Peyer's patch (tissue), 4 donors: ENCODE measurements at regions not wholly inside any gene's neighbourhood (a gene's known extent, or its start where the extent isn't known, plus 50 kb on each side); places are given as distances from the start of the nearest gene placed in this dataset.
A peak's percentile ranks its signal among the peaks of the same experiment; 100 is the strongest.

Experiments used
- DNase-seq, 3 donors: peaks; one replicate each; pipeline ENCODE4 v3.0.0-alpha.2; 2017 to 2019
- H3K27ac ChIP-seq, 4 donors: fragments of 200-600 bp; sonication (generic); one replicate each; pipeline ENCODE4 v1.5.1; 2016 to 2019
- H3K27me3 ChIP-seq, 2 donors: fragments of 200-600 bp; sonication (generic); one replicate each; pipeline ENCODE4 v1.5.1; 2019
- H3K36me3 ChIP-seq, 3 donors: fragments of 200-600 bp; sonication (generic); one replicate each; pipeline ENCODE4 v1.5.1; 2016 to 2019
- H3K4me1 ChIP-seq, 4 donors: fragments of 200-600 bp; sonication (generic); one replicate each; pipeline ENCODE4 v1.5.1; 2016 to 2019
- H3K4me3 ChIP-seq, 4 donors: fragments of 200-600 bp; sonication (generic); 1 replicate in 3 of 4; 2 replicates in 1 of 4; pipeline ENCODE4 v1.5.1; 2016 to 2019; ENCODE audit warnings: mild to moderate bottlenecking in 1 of 4
- H3K9me3 ChIP-seq, 4 donors: fragments of 200-600 bp; sonication (generic); one replicate each; pipeline ENCODE4 v1.5.1; 2016 to 2019; ENCODE audit warnings: mild to moderate bottlenecking in 1 of 4
- POLR2A ChIP-seq, 2 donors: fragments of 450-650 bp; IDR thresholded peaks; one replicate each; pipeline ENCODE4 v1.5.1; 2017; ENCODE audit warnings: antibody characterized with exemption in 2 of 2, mild to moderate bottlenecking in 2 of 2, moderate library complexity in 2 of 2
- small RNA-seq, 2 donors: library from RNA; depleted of rRNA; stranded (forward); fragments of <200 nt; gene quantifications; one replicate each; pipeline ENCODE3, GENCODE V24; 2016
- TF ChIP-seq, protein P1 (sequence below), 6 experiments: fragments of 450-650 bp in 4 of 6; fragments of 200-600 bp in 2 of 6; sonication (generic) in 1 of 6; IDR thresholded peaks; one replicate each; pipeline ENCODE4 v1.5.1; 2017 to 2019; ENCODE audit warnings: antibody characterized with exemption in 6 of 6, mild to moderate bottlenecking in 3 of 6, moderate library complexity in 1 of 6

- H3K9me3 ChIP-seq: no peaks in the 10 kb centered on the region
- H3K36me3 ChIP-seq: no peaks in the 10 kb centered on the region
- H3K27ac ChIP-seq: no peak overlapping the region
- no peaks in the 10 kb centered on the region for H3K4me1 ChIP-seq
- no peak for TF ChIP-seq POLR2A (IDR thresholded peaks at IDR 0.05)
- TF ChIP-seq, protein P1, sequence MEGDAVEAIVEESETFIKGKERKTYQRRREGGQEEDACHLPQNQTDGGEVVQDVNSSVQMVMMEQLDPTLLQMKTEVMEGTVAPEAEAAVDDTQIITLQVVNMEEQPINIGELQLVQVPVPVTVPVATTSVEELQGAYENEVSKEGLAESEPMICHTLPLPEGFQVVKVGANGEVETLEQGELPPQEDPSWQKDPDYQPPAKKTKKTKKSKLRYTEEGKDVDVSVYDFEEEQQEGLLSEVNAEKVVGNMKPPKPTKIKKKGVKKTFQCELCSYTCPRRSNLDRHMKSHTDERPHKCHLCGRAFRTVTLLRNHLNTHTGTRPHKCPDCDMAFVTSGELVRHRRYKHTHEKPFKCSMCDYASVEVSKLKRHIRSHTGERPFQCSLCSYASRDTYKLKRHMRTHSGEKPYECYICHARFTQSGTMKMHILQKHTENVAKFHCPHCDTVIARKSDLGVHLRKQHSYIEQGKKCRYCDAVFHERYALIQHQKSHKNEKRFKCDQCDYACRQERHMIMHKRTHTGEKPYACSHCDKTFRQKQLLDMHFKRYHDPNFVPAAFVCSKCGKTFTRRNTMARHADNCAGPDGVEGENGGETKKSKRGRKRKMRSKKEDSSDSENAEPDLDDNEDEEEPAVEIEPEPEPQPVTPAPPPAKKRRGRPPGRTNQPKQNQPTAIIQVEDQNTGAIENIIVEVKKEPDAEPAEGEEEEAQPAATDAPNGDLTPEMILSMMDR (IDR thresholded peaks at IDR 0.05): no peak
- H3K27me3 ChIP-seq: no peaks in the 10 kb centered on the region
- no peak for DNase-seq
- no peak overlapping the region for H3K4me3 ChIP-seq
These were observed 70.8 kb upstream of the SLC35B3 start for GRCh38 chr6:8506126-8506525.

DNA sequence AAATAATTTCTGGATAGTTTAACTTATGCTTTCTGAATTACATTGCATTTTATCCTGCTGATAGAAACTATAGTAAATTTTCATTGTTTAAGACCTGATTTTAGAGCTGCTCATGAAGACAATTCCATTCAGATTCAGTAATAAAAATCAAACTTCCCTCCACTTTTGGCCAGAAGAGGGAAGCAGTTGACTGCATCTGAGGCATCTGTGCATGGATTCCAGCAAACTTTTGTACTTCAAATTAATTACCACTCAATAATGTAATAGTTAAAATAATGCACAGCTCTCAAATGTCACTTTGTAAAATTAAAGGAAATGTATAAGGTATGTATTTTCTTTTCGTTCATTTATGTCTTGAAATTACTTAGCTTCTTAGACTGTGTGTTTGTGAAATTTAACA, 64.2 kb upstream of the SLC35B3 start:
- no peak for DNase-seq

DNA sequence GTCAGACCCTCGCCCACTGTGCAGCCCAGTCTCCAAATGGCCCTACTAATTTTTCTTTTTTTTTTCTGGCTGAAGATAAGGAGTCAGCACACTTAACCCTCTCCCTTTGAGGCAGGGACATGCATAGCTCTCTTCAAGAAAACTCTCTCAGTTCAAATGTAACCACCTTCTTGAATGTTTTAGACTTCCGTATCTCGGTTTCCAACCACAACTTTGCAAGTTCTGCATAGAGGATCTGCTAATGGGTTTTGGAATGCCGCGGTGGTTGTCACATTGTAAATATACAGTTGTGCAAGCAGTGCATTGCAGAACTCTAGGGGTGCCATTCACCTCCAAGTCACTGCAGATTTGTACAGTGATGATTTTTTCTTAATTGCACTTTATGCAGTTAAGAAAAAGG, 59.4 kb upstream of the SLC35B3 start:
- H3K36me3 ChIP-seq: no peaks in the 10 kb centered on the region
- no peak for DNase-seq
- no peaks in the 10 kb centered on the region for H3K4me1 ChIP-seq

More for the DNA sequence above, 64.2 kb upstream of the SLC35B3 start:
- TF ChIP-seq, protein P1 (IDR thresholded peaks at IDR 0.05): peak in 3 of 6 experiments; percentile 18 to 30 (median 19)
- TF ChIP-seq POLR2A (IDR thresholded peaks at IDR 0.05): no peak
- no peaks in the 10 kb centered on the region for H3K27me3 ChIP-seq
- H3K4me1 ChIP-seq: no peaks in the 10 kb centered on the region
- H3K9me3 ChIP-seq: no peaks in the 10 kb centered on the region
- no peak overlapping the region for H3K27ac ChIP-seq
- no peak overlapping the region for H3K4me3 ChIP-seq
- no peaks in the 10 kb centered on the region for H3K36me3 ChIP-seq

DNA sequence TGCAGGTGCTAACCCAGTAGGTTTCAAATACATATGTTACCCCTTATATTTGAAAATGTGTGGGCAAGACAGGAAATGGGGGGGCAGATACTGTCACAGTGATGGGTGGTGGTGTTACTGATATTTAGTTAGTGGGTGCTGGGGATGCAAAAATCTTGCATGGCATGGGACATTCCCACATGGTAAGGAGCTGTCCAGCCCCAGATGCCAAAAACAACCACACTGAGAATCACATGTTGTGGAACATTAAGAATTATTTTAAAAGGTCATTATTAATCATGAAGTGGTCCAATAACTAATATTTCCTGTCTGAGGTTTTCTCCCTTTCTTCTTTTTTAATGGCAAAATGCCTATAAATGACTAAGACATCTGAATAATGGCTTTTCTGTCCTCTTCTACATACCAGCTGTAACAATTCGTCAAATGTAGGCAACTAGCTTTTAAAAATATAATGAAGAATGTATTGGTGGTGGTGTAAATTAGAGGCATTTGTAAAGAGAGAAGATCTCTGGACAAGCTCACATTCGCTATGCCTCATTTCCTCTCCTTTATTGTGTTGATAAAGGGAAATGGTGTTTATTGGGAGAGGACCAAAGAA, 57.3 kb upstream of the SLC35B3 start:
- Histone ChIP-seq H3K36me3 (no peaks in the 10 kb centered on the region), H3K4me1 (no peaks in the 10 kb centered on the region), H3K9me3 (no peaks in the 10 kb centered on the region), H3K27me3 (no peaks in the 10 kb centered on the region), H3K27ac (no peak overlapping the region), H3K4me3 (no peak overlapping the region)
- no peak for DNase-seq
- no peak for TF ChIP-seq POLR2A (IDR thresholded peaks at IDR 0.05)
- TF ChIP-seq, protein P1 (IDR thresholded peaks at IDR 0.05): no peak

More for the DNA sequence above, 59.4 kb upstream of the SLC35B3 start:
- Histone ChIP-seq H3K4me3 (no peak overlapping the region), H3K27me3 (no peaks in the 10 kb centered on the region), H3K9me3 (no peaks in the 10 kb centered on the region), H3K27ac (no peak overlapping the region)
- TF ChIP-seq, protein P1 (IDR thresholded peaks at IDR 0.05): no peak
- TF ChIP-seq POLR2A (IDR thresholded peaks at IDR 0.05): no peak

Small RNA genes lying in the stretch of these regions (small RNA-seq; reads per million reads assigned to genes)
- gene RF02101 (0 reads per million in 2 donors), gene RNU6ATAC21P (0 reads per million in 2 donors)
